ENCODE measurements at regions not wholly inside any gene's neighbourhood (a gene's known extent, or its start where the extent isn't known, plus 50 kb on each side); places are given as distances from the start of the nearest gene placed in this dataset.
A peak's percentile ranks its signal among the peaks of the same experiment; 100 is the strongest.

GRCh38 chr13:29713839-29714238 is 118.4 kb upstream of the SLC7A1 start:
- no peak for DNase-seq (ENCODE audit: low read depth in 4 of 4, low spot score in 3 of 4)

DNA sequence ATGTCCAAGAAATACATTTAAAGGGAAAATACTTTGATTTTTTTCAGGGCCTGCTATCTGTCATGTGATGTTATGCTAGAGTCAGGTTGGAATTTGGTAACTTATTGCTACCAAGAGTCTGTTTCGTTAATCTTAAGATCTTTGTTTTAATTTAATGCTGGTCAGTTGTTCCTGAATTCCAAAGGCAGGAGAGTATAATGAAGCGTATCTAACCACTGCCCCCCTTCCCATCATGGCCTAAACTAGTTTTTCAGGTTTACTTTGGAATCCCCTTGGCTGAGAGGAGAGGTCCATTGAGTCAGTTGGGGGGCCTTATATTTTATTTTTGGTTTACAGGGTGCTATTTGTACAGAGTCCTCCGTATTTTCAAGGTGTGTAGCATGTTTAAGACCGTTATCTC is 116.3 kb upstream of the SLC7A1 start:
- peak in 1 of 4 donors; percentile 42 for DNase-seq (ENCODE audit: low read depth in 4 of 4, low spot score in 3 of 4)

DNA sequence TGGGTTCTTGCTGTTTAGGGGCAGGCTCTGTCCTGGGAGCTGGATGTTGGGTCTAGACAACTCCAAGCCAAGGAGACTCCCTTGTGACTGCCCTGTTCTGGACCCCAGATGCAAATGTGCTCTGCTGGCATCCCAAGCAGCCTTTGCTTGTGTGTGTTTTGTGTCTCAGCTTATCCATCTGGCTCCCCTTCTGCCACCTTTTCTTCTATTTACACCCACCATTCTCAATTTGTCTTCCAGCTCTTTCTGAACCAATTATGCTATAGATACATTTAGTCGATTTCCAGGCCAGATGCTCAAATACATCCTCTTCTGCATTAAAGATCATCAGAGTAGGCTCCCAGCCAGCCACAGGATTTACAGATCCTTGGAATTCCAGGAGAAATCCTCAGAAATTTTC is 115.0 kb upstream of the SLC7A1 start:
- DNase-seq (ENCODE audit: low read depth in 4 of 4, low spot score in 3 of 4) = no peak

DNA sequence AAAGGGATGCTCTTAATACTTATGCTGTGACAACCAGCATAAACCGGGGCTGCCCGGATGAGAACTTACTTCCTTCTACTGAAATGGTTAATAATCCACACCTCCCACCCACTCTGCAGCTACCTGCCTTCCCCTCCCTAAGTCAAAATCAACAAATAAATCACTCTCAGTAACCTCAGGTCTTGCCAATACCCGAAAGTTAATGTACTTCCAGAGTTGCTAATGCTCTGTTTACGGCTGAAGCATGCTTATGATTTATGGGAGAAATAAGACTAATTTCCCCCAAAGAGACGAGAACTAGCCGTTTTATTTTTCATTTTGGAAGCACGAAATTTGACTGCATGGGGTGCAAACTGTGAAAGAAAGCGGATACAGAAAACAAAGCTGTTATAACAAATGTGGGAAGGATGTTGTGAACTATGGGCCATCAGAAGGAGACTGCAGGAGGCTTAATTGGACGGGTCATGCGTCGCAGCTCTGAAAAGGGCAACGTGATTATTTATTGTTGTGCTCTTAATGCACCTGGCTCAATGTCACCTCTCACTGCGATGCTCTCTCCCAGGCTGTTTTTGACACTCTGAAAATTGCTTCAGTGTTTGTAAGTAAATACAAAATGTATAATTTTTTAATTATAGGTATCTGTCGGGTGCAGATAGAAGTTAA is 114.0 kb upstream of the SLC7A1 start:
- DNase-seq (ENCODE audit: low read depth in 4 of 4, low spot score in 3 of 4) = no peak

DNA sequence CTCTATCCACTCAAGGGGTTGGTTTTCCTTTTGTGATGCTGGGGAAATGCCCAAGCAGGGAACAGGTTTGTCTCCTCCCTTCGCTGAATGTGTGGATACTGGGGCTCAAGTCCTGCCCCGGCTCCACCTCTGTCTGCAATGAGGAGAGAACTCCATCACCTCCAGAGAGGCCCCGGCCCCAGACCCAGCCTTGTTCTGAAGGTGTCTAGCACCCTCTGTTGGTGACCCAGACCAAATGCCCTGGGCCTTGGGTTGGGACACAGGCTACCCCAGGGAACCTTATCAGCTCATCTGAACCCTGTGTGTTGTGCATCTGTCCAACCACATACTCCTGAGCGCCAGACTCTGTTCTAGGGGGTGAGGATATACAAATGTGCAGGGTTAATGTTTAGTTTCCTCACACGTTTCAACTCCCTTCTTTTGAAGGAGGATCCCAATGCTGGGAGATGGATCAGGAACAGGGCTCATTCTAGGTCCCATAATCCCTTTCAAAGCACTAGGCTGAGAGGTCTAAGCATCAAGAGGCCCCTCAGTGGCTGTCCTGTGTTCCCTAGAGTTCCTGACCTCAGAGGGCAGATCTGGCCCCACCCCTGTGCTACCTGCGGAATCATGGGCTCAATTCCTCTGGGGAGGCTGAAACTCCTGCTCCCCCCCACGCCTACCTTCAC is 112.5 kb upstream of the SLC7A1 start:
- no peak for DNase-seq (ENCODE audit: low read depth in 4 of 4, low spot score in 3 of 4)

GRCh38 chr13:29706923-29707322 is 111.4 kb upstream of the SLC7A1 start:
- DNase-seq (ENCODE audit: low read depth in 4 of 4, low spot score in 3 of 4) = no peak

GRCh38 chr13:29704648-29705047 is 109.2 kb upstream of the SLC7A1 start:
- DNase-seq (ENCODE audit: low read depth in 4 of 4, low spot score in 3 of 4) = no peak

DNA sequence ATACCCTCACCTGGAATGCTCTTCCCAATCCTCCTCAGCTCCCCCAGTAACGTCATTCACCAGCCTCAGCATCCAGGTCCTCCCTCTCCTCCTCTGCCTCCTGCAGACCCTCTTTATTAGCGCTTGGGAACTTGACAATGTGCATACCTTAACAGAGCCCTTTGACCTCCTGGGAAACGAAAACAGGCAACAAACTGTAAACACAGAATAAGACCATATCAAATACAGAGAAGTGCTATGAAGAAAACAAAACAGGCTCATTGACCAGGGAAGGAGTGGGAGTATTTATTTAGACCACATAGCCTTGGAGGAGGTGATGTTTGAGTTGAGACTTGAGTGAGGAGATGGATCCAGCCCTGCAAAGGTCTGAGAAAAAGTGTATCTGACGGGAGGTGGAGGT is 107.9 kb upstream of the SLC7A1 start:
- no peak for DNase-seq (ENCODE audit: low read depth in 4 of 4, low spot score in 3 of 4)

GRCh38 chr13:29702912-29703351 is 107.4 kb upstream of the SLC7A1 start:
- no peak for DNase-seq (ENCODE audit: low read depth in 4 of 4, low spot score in 3 of 4)

- DNase-seq (ENCODE audit: low read depth in 4 of 4, low spot score in 3 of 4) = no peak
These were observed 102.6 kb upstream of the SLC7A1 start for GRCh38 chr13:29698106-29698505.

DNA sequence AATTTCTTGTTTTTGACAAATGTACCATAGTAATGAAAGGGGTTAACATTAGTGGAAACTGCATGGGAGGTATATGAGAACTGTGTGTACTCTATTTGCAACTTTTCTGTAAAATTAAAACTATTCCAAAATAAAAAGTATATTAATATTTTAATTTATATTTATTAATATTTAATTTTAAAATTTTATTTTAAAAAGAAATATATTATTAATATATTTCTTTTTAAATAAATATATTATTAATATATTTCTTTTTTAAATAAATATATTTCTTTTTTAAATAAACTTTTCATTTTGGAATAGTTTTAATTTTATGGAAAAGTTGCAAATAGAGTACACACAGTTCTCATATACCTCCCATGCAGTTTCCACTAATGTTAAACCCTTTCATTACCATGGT is 101.1 kb upstream of the SLC7A1 start:
- no peak for DNase-seq (ENCODE audit: low read depth in 4 of 4, low spot score in 3 of 4)

DNA sequence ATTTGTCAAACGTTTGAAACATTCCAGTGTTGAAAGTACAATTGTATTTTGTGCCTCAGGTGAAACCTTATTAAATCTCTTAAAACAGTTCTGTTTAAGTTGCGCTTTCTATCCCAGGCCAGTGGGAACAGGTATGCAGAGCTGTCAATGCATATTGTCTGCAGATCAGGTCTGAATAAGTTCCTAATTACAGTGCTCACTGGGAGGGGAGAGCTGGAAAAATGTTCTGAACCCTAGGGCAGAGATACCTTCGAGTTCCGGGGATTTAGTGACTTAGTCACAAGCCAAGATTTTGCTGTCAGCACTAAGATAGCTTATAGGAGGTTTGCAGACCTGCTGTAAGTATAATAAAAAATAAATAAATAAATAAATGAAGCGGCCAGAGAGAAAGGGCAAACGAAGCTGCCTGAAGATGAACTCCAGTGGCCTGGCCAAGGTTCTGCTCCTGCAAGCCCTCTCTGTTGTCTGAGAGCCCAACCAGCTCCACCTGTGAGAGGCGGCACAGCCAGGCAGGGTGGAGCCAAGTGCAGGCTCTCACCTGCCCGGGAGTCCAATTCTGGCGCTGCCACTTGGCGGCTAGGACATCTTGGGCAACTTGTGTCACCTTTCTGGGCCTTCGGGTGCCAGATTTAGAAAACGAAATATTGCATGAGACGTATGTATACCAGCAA is 97.9 kb upstream of the SLC7A1 start:
- no peak for DNase-seq (ENCODE audit: low read depth in 4 of 4, low spot score in 3 of 4)

- no peak for DNase-seq (ENCODE audit: low read depth in 4 of 4, low spot score in 3 of 4)
These were observed 94.1 kb upstream of the SLC7A1 start for GRCh38 chr13:29689548-29689947.

DNA sequence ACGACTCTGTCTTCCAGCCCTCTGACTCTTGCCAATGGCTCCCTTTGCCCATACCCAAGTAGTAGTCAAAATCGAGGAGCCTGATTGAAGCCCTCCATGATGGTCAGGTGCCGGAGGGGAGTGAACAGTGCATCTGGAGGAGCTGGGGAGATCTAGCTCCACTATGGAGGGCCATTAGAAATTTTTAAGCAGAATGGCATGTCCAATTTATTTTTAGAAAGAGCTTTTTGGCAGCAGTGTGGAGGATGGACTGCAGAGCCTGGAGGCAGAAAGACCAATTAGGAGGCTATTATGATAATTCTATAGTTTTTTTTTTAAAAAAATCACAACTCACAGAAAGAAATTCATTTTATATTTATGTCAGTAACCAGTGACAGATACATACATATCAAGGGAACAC is 92.7 kb upstream of the SLC7A1 start:
- DNase-seq (ENCODE audit: low read depth in 4 of 4, low spot score in 3 of 4) = no peak

GRCh38 chr13:29684441-29684840 is 89.0 kb upstream of the SLC7A1 start:
- no peak for DNase-seq (ENCODE audit: low read depth in 4 of 4, low spot score in 3 of 4)

- DNase-seq (ENCODE audit: low read depth in 4 of 4, low spot score in 3 of 4) = no peak
These were observed 87.6 kb upstream of the SLC7A1 start for GRCh38 chr13:29683041-29683440.

DNA sequence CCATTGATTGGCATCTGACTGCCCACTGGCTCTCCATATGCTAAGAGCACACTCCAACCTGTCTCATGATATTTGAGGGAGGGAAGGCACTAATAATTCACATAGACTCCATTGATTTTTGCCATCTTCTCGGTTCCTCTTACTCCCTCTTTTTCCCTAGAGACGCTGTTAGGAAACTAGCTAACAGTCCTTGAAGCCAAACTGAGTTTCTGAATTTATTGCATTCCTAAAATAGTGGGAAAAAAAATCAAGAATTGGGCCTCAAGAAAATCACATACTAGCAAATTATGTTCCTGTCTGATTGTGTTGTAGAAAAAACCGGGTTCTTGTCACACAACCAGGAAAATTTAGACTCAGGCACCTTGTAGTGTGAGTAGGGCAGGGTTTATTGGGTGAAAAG is 86.4 kb upstream of the SLC7A1 start:
- DNase-seq (ENCODE audit: low read depth in 4 of 4, low spot score in 3 of 4) = no peak

GRCh38 chr13:29679396-29680053 is 84.0 kb upstream of the SLC7A1 start:
- DNase-seq (ENCODE audit: low read depth in 4 of 4, low spot score in 3 of 4) = no peak

- no peak for DNase-seq (ENCODE audit: low read depth in 4 of 4, low spot score in 3 of 4)
These were observed 82.1 kb upstream of the SLC7A1 start for GRCh38 chr13:29677627-29678026.

DNA sequence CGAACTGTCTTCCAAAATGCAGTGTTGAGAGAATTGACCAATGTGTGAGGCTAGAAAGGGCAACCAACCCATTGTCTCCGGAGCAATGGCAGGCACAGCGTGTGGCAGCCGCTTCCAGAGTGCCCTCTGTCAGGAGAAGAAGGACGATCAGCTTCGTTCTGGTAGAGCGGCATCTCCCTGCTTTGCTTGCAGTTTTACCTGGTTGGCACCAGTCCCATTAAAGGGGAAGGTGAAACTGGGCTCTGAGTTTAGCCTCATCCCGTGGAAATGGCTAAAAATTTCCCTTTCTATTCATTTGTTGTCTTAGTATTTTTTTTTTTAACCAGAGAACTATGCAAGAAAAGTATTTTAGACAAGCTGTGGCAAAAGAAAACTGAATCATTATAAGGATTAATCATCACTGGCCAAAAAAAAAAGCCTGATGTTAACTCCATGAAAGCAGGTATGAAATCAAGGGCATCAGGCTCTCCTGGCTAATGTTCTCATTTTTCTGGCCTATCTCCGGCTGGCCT is 81.5 kb upstream of the SLC7A1 start:
- no peak for DNase-seq (ENCODE audit: low read depth in 4 of 4, low spot score in 3 of 4)

GRCh38 chr13:29676535-29676934 is 81.0 kb upstream of the SLC7A1 start:
- no peak for DNase-seq (ENCODE audit: low read depth in 4 of 4, low spot score in 3 of 4)
